ENCODE measurements at regions not wholly inside any gene's neighbourhood (a gene's known extent, or its start where the extent isn't known, plus 50 kb on each side); places are given as distances from the start of the nearest gene placed in this dataset.

DNA sequence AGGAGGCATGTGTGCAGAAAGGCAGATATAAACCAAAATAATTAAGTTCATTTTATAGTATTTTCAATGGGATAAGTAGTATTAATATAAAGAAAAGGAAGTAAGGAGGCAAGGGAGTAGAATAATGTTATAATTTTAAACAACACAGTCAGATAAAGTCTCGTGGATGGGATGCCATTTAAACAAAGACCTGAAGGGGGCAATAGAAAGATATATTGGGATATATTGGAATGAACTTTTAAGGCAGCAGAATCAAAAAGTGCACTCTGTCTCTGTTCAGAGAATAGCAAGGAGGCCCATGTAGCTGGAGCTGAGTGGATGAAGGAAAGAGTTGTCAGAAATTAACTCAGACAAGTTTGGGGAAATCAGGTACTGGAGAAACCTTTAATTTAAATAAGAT is 158.7 kb downstream of the CGGBP1 start:
- TF ChIP-seq ZNF785 (tag by site-specific recombination; IDR thresholded peaks at IDR 0.05) (no peak), ZNF157 (tag by site-specific recombination; IDR thresholded peaks at IDR 0.05) (no peak)

All from HEK293 (cell line).